ENCODE measurements at regions not wholly inside any gene's neighbourhood (a gene's known extent, or its start where the extent isn't known, plus 50 kb on each side); places are given as distances from the start of the nearest gene placed in this dataset.
"Not testable (repeated sequence)": the region's sequence is repeated elsewhere in the genome, so short reads cannot be mapped to it uniquely, and the experiment has no call there.

GRCh38 chr10:52368725-52369124, 54.6 kb downstream of the DKK1 start:
- DNase-seq (ENCODE audit: low read depth), result no peak
- TF ChIP-seq CTCF (conservative IDR thresholded peaks at IDR 0.05; ENCODE audit: low read depth, low read length), result peak; percentile 3
- no peak overlapping the region for H3K4me3 ChIP-seq (ENCODE audit: low read length)

- H3K4me3 ChIP-seq (ENCODE audit: low read length); DNase-seq (ENCODE audit: low read depth): not testable (repeated sequence)
Observed at GRCh38 chr10:52374207-52374606, 60.1 kb downstream of the DKK1 start.

- DNase-seq (ENCODE audit: low read depth), result no peak
- TF ChIP-seq CTCF (conservative IDR thresholded peaks at IDR 0.05; ENCODE audit: low read depth, low read length), result no peak
- H3K4me3 ChIP-seq (ENCODE audit: low read length), result no peak overlapping the region
Observed at GRCh38 chr10:52376694-52377354, 62.7 kb downstream of the DKK1 start.

- H3K4me3 ChIP-seq (ENCODE audit: low read length), result no peak overlapping the region
- no peak for DNase-seq (ENCODE audit: low read depth)
- no peak for TF ChIP-seq CTCF (conservative IDR thresholded peaks at IDR 0.05; ENCODE audit: low read depth, low read length)
Observed at GRCh38 chr10:52378124-52378523, 64.0 kb downstream of the DKK1 start.

GRCh38 chr10:52379287-52379686, 65.2 kb downstream of the DKK1 start:
- H3K4me3 ChIP-seq (ENCODE audit: low read length), result no peak overlapping the region
- DNase-seq (ENCODE audit: low read depth), result no peak
- no peak for TF ChIP-seq CTCF (conservative IDR thresholded peaks at IDR 0.05; ENCODE audit: low read depth, low read length)

GRCh38 chr10:52383088-52383487, 69.0 kb downstream of the DKK1 start:
- no peak for TF ChIP-seq CTCF (conservative IDR thresholded peaks at IDR 0.05; ENCODE audit: low read depth, low read length)
- no peak for DNase-seq (ENCODE audit: low read depth)
- H3K4me3 ChIP-seq (ENCODE audit: low read length), result no peak overlapping the region

- no peak overlapping the region for H3K4me3 ChIP-seq (ENCODE audit: low read length)
- TF ChIP-seq CTCF (conservative IDR thresholded peaks at IDR 0.05; ENCODE audit: low read depth, low read length), result no peak
- DNase-seq (ENCODE audit: low read depth), result no peak
Observed at GRCh38 chr10:52387744-52388143, 73.7 kb downstream of the DKK1 start.
